Fibroblast of lung (primary cell): ENCODE measurements at regions not wholly inside any gene's neighbourhood (a gene's known extent, or its start where the extent isn't known, plus 50 kb on each side); places are given as distances from the start of the nearest gene placed in this dataset.

Experiments
- EZH2 ChIP-seq: IDR thresholded peaks from 2 replicates; pipeline ENCODE4 v1.5.1; 2012; ENCODE audit warnings: low read length, control low read depth, mild to moderate bottlenecking; ENCODE audit errors: missing control alignments
- TF ChIP-seq, protein P1 (sequence below), 2 donors: IDR thresholded peaks in 1 of 2; conservative IDR thresholded peaks in 1 of 2; 1 replicate in 1 of 2; 2 replicates in 1 of 2; pipeline ENCODE4 v1.5.1; 2011 to 2012; ENCODE audit warnings: low read length in 2 of 2, control low read depth in 1 of 2, inconsistent platforms in 1 of 2, low read depth in 1 of 2, mild to moderate bottlenecking in 1 of 2

DNA sequence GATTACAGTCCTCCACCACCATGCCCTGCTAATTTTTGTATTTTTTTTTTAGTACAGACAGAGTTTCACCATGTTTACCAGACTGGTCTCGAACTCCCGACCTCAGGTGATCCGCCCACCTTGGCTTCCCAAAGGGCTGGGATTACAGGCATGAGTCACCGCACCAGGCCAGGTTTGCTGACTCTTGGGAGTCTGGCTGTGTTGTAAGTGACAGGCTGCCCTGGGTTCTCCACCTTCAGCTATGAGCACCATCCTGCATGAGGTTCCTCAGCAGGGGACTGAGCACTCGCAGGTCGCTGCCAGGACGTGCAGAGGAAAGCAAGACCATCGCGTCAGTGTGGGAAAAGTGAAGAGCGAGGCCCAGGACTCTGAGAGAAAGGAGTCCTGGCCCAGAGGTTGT is 112.6 kb upstream of the NDUFV2 start:
- TF ChIP-seq EZH2, result no peak
- TF ChIP-seq, protein P1, sequence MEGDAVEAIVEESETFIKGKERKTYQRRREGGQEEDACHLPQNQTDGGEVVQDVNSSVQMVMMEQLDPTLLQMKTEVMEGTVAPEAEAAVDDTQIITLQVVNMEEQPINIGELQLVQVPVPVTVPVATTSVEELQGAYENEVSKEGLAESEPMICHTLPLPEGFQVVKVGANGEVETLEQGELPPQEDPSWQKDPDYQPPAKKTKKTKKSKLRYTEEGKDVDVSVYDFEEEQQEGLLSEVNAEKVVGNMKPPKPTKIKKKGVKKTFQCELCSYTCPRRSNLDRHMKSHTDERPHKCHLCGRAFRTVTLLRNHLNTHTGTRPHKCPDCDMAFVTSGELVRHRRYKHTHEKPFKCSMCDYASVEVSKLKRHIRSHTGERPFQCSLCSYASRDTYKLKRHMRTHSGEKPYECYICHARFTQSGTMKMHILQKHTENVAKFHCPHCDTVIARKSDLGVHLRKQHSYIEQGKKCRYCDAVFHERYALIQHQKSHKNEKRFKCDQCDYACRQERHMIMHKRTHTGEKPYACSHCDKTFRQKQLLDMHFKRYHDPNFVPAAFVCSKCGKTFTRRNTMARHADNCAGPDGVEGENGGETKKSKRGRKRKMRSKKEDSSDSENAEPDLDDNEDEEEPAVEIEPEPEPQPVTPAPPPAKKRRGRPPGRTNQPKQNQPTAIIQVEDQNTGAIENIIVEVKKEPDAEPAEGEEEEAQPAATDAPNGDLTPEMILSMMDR (conservative IDR thresholded peaks at IDR 0.05 in 1 of 2, IDR thresholded peaks at IDR 0.05 in 1 of 2; ENCODE audit: low read depth in 1 of 2, low read length in 2 of 2), result no peak
